GM18861 (cell line): ENCODE measurements at regions not wholly inside any gene's neighbourhood (a gene's known extent, or its start where the extent isn't known, plus 50 kb on each side); places are given as distances from the start of the nearest gene placed in this dataset.

ENCODE experiments used
- ATAC-seq: cut with Tn5 transposase; IDR thresholded peaks from one replicate; pipeline ENCODE4 v1.9.1; 2021; ENCODE audit not compliant: unreplicated experiment

GRCh38 chr6:37105148-37106050 is 64.6 kb upstream of the PIM1 start:
- no peak for ATAC-seq

- ATAC-seq: no peak
Observed at GRCh38 chr6:37106051-37106363, 63.9 kb upstream of the PIM1 start.

GRCh38 chr6:37106554-37106953 is 63.4 kb upstream of the PIM1 start:
- ATAC-seq: no peak

DNA sequence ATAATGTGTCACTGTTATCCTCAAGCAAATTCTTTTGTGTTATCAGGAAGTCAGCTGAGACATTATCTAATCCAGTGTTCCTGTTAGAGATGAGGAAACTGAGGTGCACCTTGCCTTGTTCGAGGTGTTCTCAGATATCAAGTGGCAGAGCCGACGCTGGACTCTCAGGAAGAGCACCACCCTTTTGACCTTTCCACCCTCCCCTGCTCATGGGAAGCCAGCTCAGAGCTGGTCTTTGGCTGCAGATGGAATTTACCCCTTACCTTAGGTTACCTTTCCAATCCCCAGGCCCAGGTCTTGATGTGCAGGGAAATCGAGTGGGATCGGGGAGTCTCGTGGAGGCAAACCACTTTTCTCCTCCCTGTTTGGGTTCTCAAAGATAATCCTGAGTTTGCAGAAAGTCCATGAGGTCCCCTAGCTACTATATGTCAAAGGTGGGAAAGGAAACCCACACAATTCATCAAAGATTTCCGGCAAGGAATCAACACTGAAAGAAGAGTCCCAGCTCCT is 62.9 kb upstream of the PIM1 start:
- ATAC-seq: no peak

- no peak for ATAC-seq
Observed at GRCh38 chr6:37109714-37110499, 60.0 kb upstream of the PIM1 start.

GRCh38 chr6:37110500-37111461 is 59.2 kb upstream of the PIM1 start:
- ATAC-seq: no peak

DNA sequence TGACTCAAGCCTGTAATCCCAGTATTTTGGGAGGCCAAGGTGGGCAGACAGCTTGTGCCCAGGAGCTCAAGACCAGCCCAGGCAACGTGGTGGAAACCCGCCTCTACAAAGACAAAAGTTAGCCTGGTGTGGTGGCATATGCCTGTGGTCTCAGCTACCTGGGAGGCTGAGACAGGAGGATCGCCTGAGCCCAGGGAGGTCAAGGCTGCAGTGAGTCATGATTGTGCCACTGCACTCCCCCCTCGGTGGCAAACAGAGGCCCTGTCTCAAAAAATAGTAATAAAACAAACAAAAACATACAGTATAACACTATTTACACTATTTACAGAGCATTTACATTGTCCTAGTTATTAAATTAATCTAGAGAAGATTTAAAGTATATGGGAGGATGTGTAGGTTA is 56.0 kb upstream of the PIM1 start:
- ATAC-seq: no peak

DNA sequence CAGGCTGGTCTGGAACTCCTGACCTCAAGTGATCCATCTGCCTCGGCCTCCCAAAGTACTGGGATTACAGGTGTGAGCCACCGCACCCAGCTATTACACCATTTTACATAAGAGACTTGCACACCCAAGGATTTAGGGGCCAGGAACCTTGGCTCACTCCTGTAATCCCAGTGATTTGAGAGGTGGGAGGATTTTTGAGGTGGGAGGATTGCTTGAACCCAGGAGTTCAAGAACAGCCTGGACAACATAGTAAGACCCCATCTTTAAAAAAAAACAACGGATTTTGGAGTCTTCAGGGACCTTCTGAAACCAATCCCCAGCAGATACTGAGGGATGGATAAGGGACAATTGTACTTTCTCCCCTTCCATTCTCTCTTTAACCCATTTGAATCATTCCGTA is 55.3 kb upstream of the PIM1 start:
- no peak for ATAC-seq

GRCh38 chr6:37115236-37115895 is 54.6 kb upstream of the PIM1 start:
- no peak for ATAC-seq

DNA sequence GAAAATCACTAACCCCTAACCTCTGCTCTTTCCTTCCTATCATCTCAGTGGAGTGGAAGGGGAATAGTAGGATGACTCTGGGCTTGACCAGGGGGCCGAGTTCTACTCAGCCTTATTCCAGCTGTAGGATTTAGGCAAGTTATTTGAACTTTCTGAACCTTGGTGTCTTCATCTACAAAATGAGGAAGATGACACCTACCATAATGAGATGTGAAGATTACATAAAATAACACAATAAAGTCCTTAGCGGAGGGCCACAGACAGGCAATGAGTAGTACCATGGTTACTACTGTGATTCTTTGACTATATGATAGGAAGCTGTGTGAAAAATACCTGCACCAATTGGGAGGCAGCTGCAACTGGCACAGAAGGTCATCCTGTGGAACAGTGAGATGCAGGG is 53.6 kb upstream of the PIM1 start:
- ATAC-seq: no peak

DNA sequence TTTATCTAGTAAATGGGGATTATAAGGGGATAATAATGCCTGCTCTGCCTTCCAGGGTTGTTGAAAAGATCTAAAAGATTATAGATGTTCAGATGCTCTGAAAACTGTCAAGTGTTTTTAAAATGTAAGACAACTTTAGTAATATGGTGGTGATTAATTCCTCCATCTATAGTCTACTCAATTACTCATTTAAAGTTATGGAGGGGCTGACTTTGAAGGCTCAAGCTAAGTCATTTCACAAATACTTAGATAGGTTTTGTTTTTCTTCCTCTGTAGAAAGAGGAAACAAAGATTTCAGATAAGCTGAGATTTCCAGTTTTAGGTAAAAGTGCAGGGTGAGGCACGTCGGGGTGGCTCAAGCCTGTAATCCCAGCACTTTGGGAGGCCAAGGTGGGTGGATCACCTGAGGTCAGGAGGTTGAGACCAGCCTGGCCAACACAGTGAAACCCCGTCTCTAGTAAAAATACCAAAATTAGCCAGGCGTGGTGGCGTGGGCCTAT is 50.5 kb upstream of the PIM1 start:
- no peak for ATAC-seq
